ENCODE measurements at regions not wholly inside any gene's neighbourhood (a gene's known extent, or its start where the extent isn't known, plus 50 kb on each side); places are given as distances from the start of the nearest gene placed in this dataset.

GRCh38 chr1:4161366-4162006, 261.4 kb upstream of the C1orf174 start:
- Histone ChIP-seq H3K4me3 (ENCODE audit: insufficient read length, low read depth) (no peak overlapping the region), H3K9me3 (ENCODE audit: insufficient read depth, low read length) (no peaks in the 10 kb centered on the region), H3K9ac (ENCODE audit: insufficient read length, low read depth) (no peak overlapping the region), H3K36me3 (ENCODE audit: insufficient read depth, insufficient read length, low read length) (no peaks in the 10 kb centered on the region), H3K27me3 (ENCODE audit: insufficient read depth, insufficient read length) (no peaks in the 10 kb centered on the region), H3K4me1 (ENCODE audit: insufficient read depth, insufficient read length) (no peaks in the 10 kb centered on the region)
- TF ChIP-seq SUZ12 (IDR thresholded peaks at IDR 0.05; ENCODE audit: extremely low read depth, insufficient read depth, insufficient read length): no peak
- TF ChIP-seq YY1 (IDR thresholded peaks at IDR 0.05; ENCODE audit: insufficient read depth, insufficient read length): no peak
- TF ChIP-seq ZNF274 (IDR thresholded peaks at IDR 0.05; ENCODE audit: low read depth, low read length): no peak
- no peak for DNase-seq (ENCODE audit: low read depth, low spot score)

- H3K36me3 ChIP-seq (ENCODE audit: insufficient read depth, insufficient read length, low read length): no peaks in the 10 kb centered on the region
- no peak overlapping the region for H3K4me3 ChIP-seq (ENCODE audit: insufficient read length, low read depth)
- no peak for DNase-seq (ENCODE audit: low read depth, low spot score)
- H3K9ac ChIP-seq (ENCODE audit: insufficient read length, low read depth): no peak overlapping the region
- TF ChIP-seq ZNF274 (IDR thresholded peaks at IDR 0.05; ENCODE audit: low read depth, low read length): no peak
- TF ChIP-seq SUZ12 (IDR thresholded peaks at IDR 0.05; ENCODE audit: extremely low read depth, insufficient read depth, insufficient read length): no peak
- no peaks in the 10 kb centered on the region for H3K9me3 ChIP-seq (ENCODE audit: insufficient read depth, low read length)
- no peaks in the 10 kb centered on the region for H3K4me1 ChIP-seq (ENCODE audit: insufficient read depth, insufficient read length)
- no peaks in the 10 kb centered on the region for H3K27me3 ChIP-seq (ENCODE audit: insufficient read depth, insufficient read length)
These were observed 264.9 kb upstream of the C1orf174 start for GRCh38 chr1:4164965-4165364.

- no peak for DNase-seq (ENCODE audit: low read depth, low spot score)
- no peaks in the 10 kb centered on the region for H3K27me3 ChIP-seq (ENCODE audit: insufficient read depth, insufficient read length)
- TF ChIP-seq ZNF274 (IDR thresholded peaks at IDR 0.05; ENCODE audit: low read depth, low read length) (no peak), YY1 (IDR thresholded peaks at IDR 0.05; ENCODE audit: insufficient read depth, insufficient read length) (no peak), SUZ12 (IDR thresholded peaks at IDR 0.05; ENCODE audit: extremely low read depth, insufficient read depth, insufficient read length) (no peak)
- H3K4me1 ChIP-seq (ENCODE audit: insufficient read depth, insufficient read length): no peaks in the 10 kb centered on the region
- H3K36me3 ChIP-seq (ENCODE audit: insufficient read depth, insufficient read length, low read length): no peaks in the 10 kb centered on the region
- no peak overlapping the region for H3K4me3 ChIP-seq (ENCODE audit: insufficient read length, low read depth)
- no peak overlapping the region for H3K9ac ChIP-seq (ENCODE audit: insufficient read length, low read depth)
- H3K9me3 ChIP-seq (ENCODE audit: insufficient read depth, low read length): no peaks in the 10 kb centered on the region
These were observed 265.7 kb upstream of the C1orf174 start for GRCh38 chr1:4165686-4166300.

GRCh38 chr1:4166713-4167112, 266.6 kb upstream of the C1orf174 start:
- H3K27me3 ChIP-seq (ENCODE audit: insufficient read depth, insufficient read length): no peaks in the 10 kb centered on the region
- TF ChIP-seq SUZ12 (IDR thresholded peaks at IDR 0.05; ENCODE audit: extremely low read depth, insufficient read depth, insufficient read length) (no peak), YY1 (IDR thresholded peaks at IDR 0.05; ENCODE audit: insufficient read depth, insufficient read length) (no peak), ZNF274 (IDR thresholded peaks at IDR 0.05; ENCODE audit: low read depth, low read length) (no peak)
- H3K4me3 ChIP-seq (ENCODE audit: insufficient read length, low read depth): no peak overlapping the region
- H3K36me3 ChIP-seq (ENCODE audit: insufficient read depth, insufficient read length, low read length): no peaks in the 10 kb centered on the region
- no peaks in the 10 kb centered on the region for H3K9me3 ChIP-seq (ENCODE audit: insufficient read depth, low read length)
- H3K4me1 ChIP-seq (ENCODE audit: insufficient read depth, insufficient read length): no peaks in the 10 kb centered on the region
- no peak for DNase-seq (ENCODE audit: low read depth, low spot score)
- H3K9ac ChIP-seq (ENCODE audit: insufficient read length, low read depth): no peak overlapping the region

- no peaks in the 10 kb centered on the region for H3K36me3 ChIP-seq (ENCODE audit: insufficient read depth, insufficient read length, low read length)
- TF ChIP-seq YY1 (IDR thresholded peaks at IDR 0.05; ENCODE audit: insufficient read depth, insufficient read length): no peak
- no peak for TF ChIP-seq ZNF274 (IDR thresholded peaks at IDR 0.05; ENCODE audit: low read depth, low read length)
- TF ChIP-seq SUZ12 (IDR thresholded peaks at IDR 0.05; ENCODE audit: extremely low read depth, insufficient read depth, insufficient read length): no peak
- H3K9ac ChIP-seq (ENCODE audit: insufficient read length, low read depth): no peak overlapping the region
- no peaks in the 10 kb centered on the region for H3K9me3 ChIP-seq (ENCODE audit: insufficient read depth, low read length)
- DNase-seq (ENCODE audit: low read depth, low spot score): no peak
- H3K4me3 ChIP-seq (ENCODE audit: insufficient read length, low read depth): no peak overlapping the region
- peaks cover 4% of the 10 kb centered on the region for H3K4me1 ChIP-seq (ENCODE audit: insufficient read depth, insufficient read length)
- H3K27me3 ChIP-seq (ENCODE audit: insufficient read depth, insufficient read length): no peaks in the 10 kb centered on the region
These were observed 269.9 kb upstream of the C1orf174 start for GRCh38 chr1:4169991-4170390.

- Histone ChIP-seq H3K9me3 (ENCODE audit: insufficient read depth, low read length) (no peaks in the 10 kb centered on the region), H3K9ac (ENCODE audit: insufficient read length, low read depth) (no peak overlapping the region), H3K27me3 (ENCODE audit: insufficient read depth, insufficient read length) (no peaks in the 10 kb centered on the region), H3K4me3 (ENCODE audit: insufficient read length, low read depth) (no peak overlapping the region), H3K4me1 (ENCODE audit: insufficient read depth, insufficient read length) (peaks cover 7% of the 10 kb centered on the region), H3K36me3 (ENCODE audit: insufficient read depth, insufficient read length, low read length) (no peaks in the 10 kb centered on the region)
- TF ChIP-seq ZNF274 (IDR thresholded peaks at IDR 0.05; ENCODE audit: low read depth, low read length): no peak
- TF ChIP-seq SUZ12 (IDR thresholded peaks at IDR 0.05; ENCODE audit: extremely low read depth, insufficient read depth, insufficient read length): no peak
- no peak for TF ChIP-seq YY1 (IDR thresholded peaks at IDR 0.05; ENCODE audit: insufficient read depth, insufficient read length)
- DNase-seq (ENCODE audit: low read depth, low spot score): no peak
These were observed 270.7 kb upstream of the C1orf174 start for GRCh38 chr1:4170548-4171340.

Measured in NT2/D1 (cell line).